Thoracic aorta (tissue), 2 donors: ENCODE measurements at regions not wholly inside any gene's neighbourhood (a gene's known extent, or its start where the extent isn't known, plus 50 kb on each side); places are given as distances from the start of the nearest gene placed in this dataset.

Experiments
- ATAC-seq: fragments of 150-250 bp; one replicate; pipeline ENCODE4 v1.8.0; 2017; ENCODE audit warnings: low read depth; ENCODE audit not compliant: insufficient number of reproducible peaks, low FRiP score
- DNase-seq: peaks from one replicate; pipeline ENCODE4 v3.0.0-alpha.2; 2020; ENCODE audit warnings: low spot score
- H3K27ac ChIP-seq, 2 donors: fragments of 200-600 bp; sonication (generic); 1 replicate in 1 of 2; 2 replicates in 1 of 2; pipeline ENCODE4 v1.5.1; 2016; ENCODE audit warnings: mild to moderate bottlenecking in 2 of 2, moderate library complexity in 2 of 2
- H3K27me3 ChIP-seq: fragments of 200-600 bp; sonication (generic); replicated peaks from 2 replicates; pipeline ENCODE4 v1.6.0; 2016; ENCODE audit warnings: mild to moderate bottlenecking; ENCODE audit not compliant: insufficient read depth
- H3K36me3 ChIP-seq: fragments of 200-600 bp; sonication (generic); one replicate; pipeline ENCODE4 v1.5.1; 2016
- H3K4me1 ChIP-seq, 2 donors: fragments of 200-600 bp; sonication (generic); 1 replicate in 1 of 2; 2 replicates in 1 of 2; pipeline versions ENCODE4 v1.5.1 to v1.6.0; 2016; ENCODE audit warnings: low read depth in 2 of 2, mild to moderate bottlenecking in 1 of 2; ENCODE audit not compliant: control insufficient read depth in 1 of 2
- H3K4me3 ChIP-seq: fragments of 200-600 bp; sonication (generic); 2 replicates; pipeline ENCODE4 v1.5.1; 2016; ENCODE audit warnings: mild to moderate bottlenecking
- H3K9me3 ChIP-seq: fragments of 200-600 bp; sonication (generic); 2 replicates; pipeline ENCODE4 v1.5.1; 2016
- TF ChIP-seq, protein P1 (sequence below): fragments of 200-600 bp; sonication (generic); IDR thresholded peaks from one replicate; pipeline ENCODE4 v1.5.1; 2019; ENCODE audit warnings: antibody characterized with exemption

DNA sequence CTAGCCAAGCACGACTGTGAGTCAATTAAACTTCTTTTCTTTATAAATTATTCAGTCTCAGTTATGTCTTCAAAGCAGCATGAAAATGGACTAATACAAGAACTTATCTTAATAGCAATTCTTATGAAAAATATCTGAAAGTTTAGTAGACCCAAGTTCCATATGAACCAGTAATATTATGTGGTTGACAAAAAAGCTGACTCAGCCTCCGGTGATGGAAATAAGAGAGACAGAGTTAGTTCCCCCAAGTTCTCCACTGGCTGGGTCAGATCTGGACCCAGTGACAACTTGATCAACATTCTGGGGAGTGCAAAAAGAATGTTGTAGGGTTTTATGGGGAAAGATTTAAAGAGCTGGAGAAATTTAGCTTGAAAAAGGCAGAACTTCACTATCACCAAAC is 72.5 kb upstream of the DNAH14 start:
- Histone ChIP-seq H3K27me3 (no peaks in the 10 kb centered on the region), H3K9me3 (no peaks in the 10 kb centered on the region), H3K4me1 (no peaks in the 10 kb centered on the region), H3K4me3 (no peak overlapping the region), H3K36me3 (no peaks in the 10 kb centered on the region), H3K27ac (no peak overlapping the region)
- TF ChIP-seq, protein P1, sequence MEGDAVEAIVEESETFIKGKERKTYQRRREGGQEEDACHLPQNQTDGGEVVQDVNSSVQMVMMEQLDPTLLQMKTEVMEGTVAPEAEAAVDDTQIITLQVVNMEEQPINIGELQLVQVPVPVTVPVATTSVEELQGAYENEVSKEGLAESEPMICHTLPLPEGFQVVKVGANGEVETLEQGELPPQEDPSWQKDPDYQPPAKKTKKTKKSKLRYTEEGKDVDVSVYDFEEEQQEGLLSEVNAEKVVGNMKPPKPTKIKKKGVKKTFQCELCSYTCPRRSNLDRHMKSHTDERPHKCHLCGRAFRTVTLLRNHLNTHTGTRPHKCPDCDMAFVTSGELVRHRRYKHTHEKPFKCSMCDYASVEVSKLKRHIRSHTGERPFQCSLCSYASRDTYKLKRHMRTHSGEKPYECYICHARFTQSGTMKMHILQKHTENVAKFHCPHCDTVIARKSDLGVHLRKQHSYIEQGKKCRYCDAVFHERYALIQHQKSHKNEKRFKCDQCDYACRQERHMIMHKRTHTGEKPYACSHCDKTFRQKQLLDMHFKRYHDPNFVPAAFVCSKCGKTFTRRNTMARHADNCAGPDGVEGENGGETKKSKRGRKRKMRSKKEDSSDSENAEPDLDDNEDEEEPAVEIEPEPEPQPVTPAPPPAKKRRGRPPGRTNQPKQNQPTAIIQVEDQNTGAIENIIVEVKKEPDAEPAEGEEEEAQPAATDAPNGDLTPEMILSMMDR = no peak
- DNase-seq = no peak
- no peak for ATAC-seq

- Histone ChIP-seq H3K4me1 (no peaks in the 10 kb centered on the region), H3K9me3 (no peaks in the 10 kb centered on the region), H3K27me3 (no peaks in the 10 kb centered on the region), H3K27ac (no peak overlapping the region), H3K4me3 (no peak overlapping the region), H3K36me3 (no peaks in the 10 kb centered on the region)
- no peak for DNase-seq
- no peak for ATAC-seq
- TF ChIP-seq, protein P1 = no peak
These were observed 69.8 kb upstream of the DNAH14 start for GRCh38 chr1:224859651-224860050.

DNA sequence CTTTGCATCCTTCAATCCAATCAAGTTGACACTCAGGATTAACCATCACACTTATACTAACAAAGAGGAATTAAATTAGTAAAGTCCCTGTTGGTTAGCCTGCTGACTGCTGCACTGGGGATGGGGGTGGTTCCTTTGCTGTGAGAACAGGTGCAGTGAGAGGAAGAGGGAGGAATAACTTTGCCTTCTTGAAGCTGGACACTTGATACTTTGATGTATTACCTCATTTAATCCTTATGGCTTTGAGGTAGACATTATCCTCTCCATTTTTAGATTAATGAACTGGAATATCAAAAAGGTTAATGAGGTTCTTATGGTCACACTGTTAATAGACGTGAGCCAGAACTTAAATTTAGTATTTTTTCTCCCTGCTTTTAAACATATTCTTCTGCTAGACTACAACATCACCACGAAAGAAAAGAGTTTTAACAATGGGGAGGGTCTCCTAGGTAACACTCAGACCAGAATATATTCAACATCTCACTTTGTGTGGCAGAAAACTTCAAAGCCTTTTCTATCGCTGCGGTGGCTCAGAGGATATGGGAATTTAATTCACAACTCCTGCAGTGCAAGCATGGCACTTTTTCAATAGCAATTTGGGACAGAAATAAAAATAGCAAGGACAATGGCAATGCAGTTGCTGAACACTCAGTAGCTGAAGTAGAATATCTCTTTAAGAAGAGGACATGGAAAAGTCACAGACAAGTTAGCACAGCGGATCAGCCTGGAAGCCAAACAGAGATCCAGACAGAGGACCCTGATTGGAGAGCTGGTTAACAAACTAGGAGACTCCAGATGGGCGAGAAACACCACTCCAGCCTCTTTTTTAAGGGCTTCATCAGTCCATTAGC is 68.8 kb upstream of the DNAH14 start:
- no peak for ATAC-seq
- H3K9me3 ChIP-seq = no peaks in the 10 kb centered on the region
- H3K4me3 ChIP-seq = no peak overlapping the region
- no peak overlapping the region for H3K27ac ChIP-seq
- H3K36me3 ChIP-seq = no peaks in the 10 kb centered on the region
- no peaks in the 10 kb centered on the region for H3K27me3 ChIP-seq
- H3K4me1 ChIP-seq = no peaks in the 10 kb centered on the region
- TF ChIP-seq, protein P1 = no peak
- no peak for DNase-seq

DNA sequence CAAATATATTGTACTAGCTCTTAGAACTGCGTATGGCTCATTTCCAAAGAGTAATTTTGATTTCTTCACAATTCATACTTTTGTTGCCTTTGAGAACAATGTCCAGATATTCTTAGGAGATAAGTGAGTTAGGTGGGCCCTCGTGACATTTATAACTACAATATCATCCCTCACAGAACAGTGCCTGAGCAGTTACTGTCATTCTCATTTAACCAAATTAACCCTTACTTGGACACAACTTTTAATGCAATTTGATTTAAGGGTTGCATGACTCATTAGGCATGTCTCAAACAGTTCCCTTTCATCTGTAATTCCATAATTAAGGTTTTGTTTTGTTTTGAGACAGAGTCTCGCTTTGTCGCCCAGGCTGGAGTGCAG is 68.1 kb upstream of the DNAH14 start:
- H3K4me1 ChIP-seq = no peaks in the 10 kb centered on the region
- H3K9me3 ChIP-seq = no peaks in the 10 kb centered on the region
- no peak overlapping the region for H3K4me3 ChIP-seq
- no peak for ATAC-seq
- no peak for DNase-seq
- no peak overlapping the region for H3K27ac ChIP-seq
- H3K36me3 ChIP-seq = no peaks in the 10 kb centered on the region
- H3K27me3 ChIP-seq = no peaks in the 10 kb centered on the region
- TF ChIP-seq, protein P1 = no peak

GRCh38 chr1:224863486-224863885 is 66.0 kb upstream of the DNAH14 start:
- Histone ChIP-seq H3K4me3 (no peak overlapping the region), H3K27me3 (no peaks in the 10 kb centered on the region), H3K4me1 (no peaks in the 10 kb centered on the region), H3K27ac (no peak overlapping the region), H3K9me3 (no peaks in the 10 kb centered on the region), H3K36me3 (no peaks in the 10 kb centered on the region)
- TF ChIP-seq, protein P1 = no peak
- DNase-seq = no peak
- ATAC-seq = no peak
